OCI-M1 (cell line): ENCODE measurements at regions not wholly inside any gene's neighbourhood (a gene's known extent, or its start where the extent isn't known, plus 50 kb on each side); places are given as distances from the start of the nearest gene placed in this dataset.
"Not testable (repeated sequence)": the region's sequence is repeated elsewhere in the genome, so short reads cannot be mapped to it uniquely, and the experiment has no call there.

Experiments
- DNase-seq: peaks from one replicate; lab custom pipeline; 2025; lab: John Stamatoyannopoulos, UW

DNA sequence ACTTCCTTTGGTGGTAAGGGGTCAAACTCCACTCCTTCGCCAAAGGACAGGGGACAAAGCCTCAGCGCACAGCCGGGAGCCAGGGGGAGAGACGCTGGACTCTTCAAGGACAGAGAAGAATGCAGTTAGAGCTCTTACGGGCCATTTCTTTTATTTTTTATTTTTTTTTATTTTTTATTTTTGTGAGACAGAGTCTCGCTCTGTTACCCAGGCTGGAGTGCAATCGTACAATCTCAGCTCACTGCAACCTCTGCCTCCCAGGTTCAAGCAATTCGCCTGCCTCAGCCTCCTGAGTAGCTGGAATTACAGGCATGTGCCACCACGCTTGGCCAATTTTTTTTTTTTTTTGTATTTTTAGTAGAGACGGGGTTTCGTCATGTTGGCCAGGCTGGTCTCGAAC, 93.2 kb upstream of the RPH3AL start, which contains the start of gene RFLNB:
Gene RFLNB, minus strand, starts transcription at position 101 of the 400 bp plus-strand sequence.
- not testable (repeated sequence) for DNase-seq

DNA sequence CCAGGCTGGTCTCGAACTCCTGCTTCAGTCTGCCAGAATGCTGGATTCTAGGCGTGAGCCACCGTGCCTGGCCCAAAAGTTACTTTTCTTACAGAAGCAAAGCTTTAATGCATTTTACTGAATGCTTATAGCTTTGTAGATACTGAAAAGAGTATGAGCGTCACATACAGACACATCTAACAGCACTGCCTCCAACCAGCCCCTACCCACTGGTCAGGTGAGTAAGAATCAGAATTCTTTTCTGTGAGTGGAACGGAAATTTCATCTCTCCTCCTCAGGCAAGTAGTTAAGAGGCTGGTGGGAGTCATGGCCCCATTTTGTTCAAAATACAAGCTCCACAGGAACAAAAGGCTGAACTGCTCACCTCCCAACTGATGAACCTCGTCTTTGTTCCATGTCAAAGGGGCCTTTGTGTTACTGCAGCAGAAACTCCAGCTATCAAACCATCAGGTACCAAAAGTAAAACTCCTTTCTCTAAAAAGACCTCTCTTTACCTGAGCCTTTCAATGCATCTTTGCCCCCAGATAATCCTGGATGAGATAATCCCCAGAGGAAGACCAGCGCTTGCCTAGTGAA, 92.4 kb upstream of the RPH3AL start:
- no peak for DNase-seq

- DNase-seq, result no peak
These were observed 90.5 kb upstream of the RPH3AL start for GRCh38 chr17:443109-443508.

GRCh38 chr17:441155-441950, 88.7 kb upstream of the RPH3AL start:
- no peak for DNase-seq

DNA sequence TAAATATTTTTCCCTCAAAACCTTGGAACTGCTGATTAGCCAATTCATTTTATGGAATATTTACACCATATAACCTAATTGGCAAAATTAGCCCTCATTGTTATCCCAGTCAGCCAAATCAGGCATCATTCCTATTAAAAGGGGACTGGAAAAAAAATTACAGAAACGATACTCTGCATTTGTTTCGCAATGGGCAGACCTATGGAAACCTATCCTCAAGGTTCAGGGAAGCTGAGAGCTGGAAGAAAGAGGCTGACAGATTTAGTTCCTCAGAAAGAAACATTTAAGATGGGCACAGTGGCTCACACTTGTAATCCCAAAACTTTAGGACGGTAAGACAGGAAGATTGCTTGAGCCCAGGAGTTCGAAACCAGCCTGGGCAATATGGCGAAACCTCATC, 85.6 kb upstream of the RPH3AL start:
- DNase-seq, result no peak

DNA sequence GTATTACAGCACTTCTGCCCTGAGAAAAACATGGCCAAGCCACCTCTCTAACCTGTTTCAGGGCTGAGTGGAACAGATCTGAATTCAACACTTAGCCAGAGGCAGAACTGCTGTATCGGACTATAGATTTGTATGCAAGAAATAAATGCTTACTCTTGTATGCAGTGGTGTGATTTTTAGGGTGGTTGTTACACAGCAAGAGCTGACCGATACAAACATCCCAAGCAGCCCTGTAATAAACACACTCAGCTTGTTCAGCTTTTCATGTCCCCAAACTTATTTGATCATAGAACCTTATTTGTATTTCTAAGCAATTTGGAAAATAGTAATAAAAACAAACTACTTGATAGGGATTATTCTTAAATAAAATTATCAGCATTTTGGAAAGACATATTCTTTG, 84.9 kb upstream of the RPH3AL start:
- DNase-seq, result no peak

- peak; percentile 23 for DNase-seq
These were observed 84.0 kb upstream of the RPH3AL start for GRCh38 chr17:436571-436970.

- not testable (repeated sequence) for DNase-seq
These were observed 79.9 kb upstream of the RPH3AL start for GRCh38 chr17:432471-432870.

GRCh38 chr17:431494-431893, 78.9 kb upstream of the RPH3AL start:
- no peak for DNase-seq

DNA sequence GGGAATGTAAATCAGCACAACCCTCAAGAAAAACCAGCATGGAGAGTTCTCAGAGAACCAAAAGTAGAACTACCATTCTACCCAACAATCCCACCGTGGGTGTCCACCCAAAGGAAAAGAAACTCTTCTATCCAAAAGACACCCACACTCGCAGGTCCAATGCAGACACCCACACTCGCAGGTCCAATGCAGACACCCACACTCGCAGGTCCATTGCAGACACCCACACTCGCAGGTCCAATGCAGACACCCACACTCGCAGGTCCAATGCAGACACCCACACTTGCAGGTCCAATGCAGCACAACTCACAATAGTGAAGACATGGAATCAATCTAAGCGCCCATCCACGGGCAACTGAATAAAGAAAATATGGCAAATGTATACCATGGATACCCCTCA, 77.0 kb upstream of the RPH3AL start:
- DNase-seq, result no peak

DNA sequence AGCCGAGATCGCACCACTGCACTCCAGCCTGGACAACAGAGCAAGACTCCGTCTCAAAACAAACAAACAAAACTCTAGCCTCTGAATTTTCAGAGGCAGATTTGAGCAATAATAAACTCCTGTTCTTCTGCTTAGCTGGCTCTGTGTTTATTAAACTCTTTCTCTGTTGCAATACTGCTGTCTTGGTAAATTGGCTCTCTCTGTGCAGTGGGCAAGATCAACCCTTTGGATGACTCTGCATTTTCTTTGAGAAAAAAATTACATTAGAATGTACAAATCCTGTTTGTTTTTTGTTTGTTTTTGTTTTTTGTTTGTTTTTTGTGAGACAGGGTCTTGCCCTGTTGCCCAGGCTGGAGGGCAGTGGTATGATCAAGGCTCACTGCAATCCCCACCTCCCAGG, 75.8 kb upstream of the RPH3AL start:
- peak; percentile 3 for DNase-seq

DNA sequence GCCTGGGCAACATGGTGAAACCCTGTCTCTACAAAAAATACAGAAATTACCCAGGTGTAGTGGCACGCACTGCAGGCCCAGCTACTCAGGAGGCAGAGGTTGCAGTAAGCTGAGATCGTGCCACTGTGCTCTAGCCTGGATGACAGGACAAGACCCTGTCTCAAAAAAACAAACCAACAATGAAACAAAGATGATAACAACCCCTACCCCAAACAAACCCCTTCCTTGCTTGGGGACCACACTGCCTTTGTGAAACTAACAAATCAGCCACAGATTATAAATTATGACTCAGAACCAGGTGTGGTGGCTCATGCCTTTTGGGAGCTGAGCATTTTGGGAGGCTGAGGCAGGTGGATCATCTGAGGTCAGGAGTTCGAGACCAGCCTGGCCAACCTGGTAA, 75.3 kb upstream of the RPH3AL start:
- DNase-seq, result no peak

GRCh38 chr17:427327-427726, 74.7 kb upstream of the RPH3AL start:
- no peak for DNase-seq

DNA sequence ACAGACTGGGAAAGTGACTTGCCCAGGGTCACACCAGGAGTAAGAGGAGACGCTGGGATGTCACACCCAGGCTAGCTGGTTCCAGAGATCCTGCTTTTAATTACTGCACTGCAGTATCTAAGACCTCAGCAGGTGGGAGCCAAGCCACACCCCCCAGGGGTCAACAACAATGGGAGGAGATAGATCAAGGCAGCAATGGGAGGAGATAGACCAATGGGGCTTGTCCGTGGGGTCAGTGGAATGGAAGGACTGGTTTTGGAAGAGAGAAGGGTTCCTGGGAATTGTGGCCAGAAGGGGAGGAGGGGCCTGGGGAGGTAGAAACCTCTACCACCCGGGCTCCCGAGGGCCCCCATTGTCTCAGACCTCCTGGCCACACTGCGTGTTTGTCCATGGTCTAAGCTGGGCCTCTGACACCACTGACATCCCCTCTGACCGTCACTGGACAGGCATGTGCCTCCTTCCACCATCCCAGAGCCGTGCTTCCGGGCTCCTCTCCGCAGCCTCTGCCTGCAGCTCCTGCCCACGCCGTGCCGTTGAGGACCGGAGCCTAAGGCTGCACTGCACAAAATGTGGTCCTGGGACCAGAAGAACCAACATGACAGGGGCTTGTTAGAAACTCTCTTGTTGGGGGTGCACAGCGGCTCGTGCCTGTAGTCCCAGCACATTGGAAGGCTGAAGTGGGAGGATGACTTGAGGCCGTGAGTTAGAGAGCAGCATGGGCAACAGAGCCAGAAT, 69.8 kb upstream of the RPH3AL start:
- no peak for DNase-seq

- DNase-seq, result no peak
These were observed 68.0 kb upstream of the RPH3AL start for GRCh38 chr17:420479-421175.

DNA sequence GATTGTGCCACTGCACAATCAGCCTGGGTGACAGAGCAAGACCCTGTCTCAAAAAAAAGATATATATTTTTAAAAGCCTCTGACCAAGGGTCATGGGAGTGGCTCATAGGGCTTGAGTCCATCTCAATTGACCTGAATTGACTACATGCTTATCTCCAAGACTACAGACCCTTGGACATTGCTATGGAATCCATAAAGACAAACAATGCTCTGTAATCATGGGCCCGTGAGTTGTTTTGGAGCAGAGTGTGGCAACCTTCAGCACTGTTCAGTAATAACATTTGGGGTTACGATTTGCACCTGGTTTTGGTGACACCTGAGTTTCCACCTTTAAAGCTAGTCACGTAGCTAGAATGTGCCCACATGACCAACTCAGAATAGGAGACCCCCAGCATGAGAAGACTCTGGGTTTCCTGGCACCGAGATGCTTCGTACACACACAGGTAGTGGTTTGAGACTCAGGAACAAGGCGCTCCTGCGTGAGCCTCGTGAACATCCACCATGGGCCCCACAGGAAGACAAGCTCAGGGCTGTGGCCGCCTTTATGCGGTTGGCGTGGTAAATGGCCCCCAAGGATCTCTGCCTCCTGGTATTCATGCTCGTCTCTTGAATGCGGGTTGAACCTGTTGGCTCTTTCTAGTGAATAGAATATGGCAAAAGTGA, 66.6 kb upstream of the RPH3AL start:
- no peak for DNase-seq

DNA sequence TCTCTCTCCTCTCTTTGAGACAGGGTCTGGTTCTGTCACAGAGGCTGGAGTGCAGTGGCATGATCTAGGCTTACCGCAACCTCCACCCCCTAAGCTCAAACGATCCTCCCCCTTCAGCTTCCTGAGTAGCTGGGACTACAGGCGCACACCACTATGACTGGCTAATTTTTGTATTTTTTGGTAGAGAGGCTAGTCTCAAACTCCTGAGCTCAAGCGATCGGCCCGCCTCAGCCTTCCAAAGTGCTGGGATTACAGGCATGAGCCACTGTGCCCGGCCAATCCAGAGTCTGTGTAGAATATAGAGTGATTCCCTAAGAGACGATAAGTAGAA, 65.8 kb upstream of the RPH3AL start:
- DNase-seq, result peak; percentile 3

DNA sequence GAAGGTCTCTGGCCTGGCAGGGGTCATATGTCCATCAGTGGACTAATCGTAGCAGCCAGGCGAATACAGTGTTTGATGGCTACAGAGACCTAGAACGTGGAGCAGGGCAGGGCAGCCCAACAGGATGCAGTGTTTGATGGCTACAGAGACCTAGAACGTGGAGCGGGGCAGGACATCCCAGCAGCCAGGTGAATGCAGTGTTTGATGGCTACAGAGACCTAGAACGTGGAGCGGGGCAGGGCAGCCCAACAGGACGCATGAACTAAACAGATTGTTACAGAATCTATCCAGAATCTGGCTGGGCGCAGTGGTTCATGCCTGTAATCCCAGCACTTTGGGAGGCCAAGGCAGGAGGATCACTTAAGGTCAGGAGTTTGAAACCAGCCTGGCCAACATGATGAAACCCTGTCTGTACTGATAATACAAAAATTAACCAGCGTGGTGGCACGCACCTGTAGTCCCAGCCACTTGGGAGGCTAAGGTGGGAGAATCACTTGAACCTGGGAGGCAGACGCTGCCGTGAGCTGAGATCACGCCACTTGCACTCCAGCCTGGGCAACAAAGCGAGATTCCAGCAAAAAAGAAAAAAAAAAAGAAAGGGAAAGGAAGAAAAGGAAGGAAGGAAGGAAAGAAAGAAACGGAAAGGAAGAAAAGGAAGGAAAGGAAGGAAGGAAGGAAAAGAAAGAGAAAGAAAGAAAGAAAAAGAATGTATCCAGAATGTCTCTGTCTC, 65.2 kb upstream of the RPH3AL start:
- DNase-seq, result no peak

DNA sequence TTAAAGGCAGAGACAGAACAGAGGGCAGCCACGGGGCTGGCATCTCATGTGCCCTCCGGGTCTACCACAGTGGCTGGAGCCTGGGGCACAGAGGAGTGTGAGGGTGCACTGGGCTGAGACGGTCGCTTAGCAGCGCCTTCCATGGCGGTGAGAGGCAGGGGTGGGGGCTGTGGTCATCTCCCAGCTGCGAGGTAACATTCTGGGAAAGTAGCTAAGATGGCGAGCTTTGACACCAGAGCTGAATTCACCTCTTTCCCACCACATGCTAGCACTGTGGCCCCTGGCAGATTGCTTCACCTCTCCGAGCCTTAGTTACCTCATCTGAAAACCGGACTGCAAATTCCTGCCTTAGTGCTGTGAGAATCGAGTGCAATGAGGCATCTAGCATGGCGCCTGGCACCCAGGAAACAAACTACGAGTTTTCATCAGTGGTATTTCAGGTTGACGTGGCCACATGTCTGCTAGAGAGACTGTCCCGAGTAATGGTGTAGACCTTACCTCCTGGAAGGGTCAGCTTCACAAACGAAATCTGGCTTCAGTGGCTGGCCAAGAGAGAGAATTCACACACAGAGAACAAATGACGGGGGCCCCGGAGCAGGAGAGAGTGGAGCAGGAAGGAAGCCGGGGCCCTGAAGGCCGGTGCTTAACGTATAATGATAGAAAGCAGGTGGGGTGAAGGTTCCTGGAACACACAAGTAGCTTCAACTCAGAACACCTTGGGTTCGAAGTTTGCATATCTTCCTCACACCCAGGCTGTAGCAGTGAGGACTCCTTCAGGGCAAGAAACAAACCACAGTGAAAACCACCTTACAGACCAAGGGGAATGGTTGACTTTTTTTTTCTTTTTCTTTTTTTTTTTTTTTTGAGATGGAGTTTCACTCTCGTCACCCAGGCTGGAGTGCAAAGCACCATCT, 63.9 kb upstream of the RPH3AL start:
- DNase-seq, result no peak

- DNase-seq, result no peak
These were observed 61.2 kb upstream of the RPH3AL start for GRCh38 chr17:413706-414380.
